SK-N-SH treated with all-trans-retinoic acid at 6 μM for 48 hours (cell line): ENCODE measurements at regions not wholly inside any gene's neighbourhood (a gene's known extent, or its start where the extent isn't known, plus 50 kb on each side); places are given as distances from the start of the nearest gene placed in this dataset.
"Not testable (repeated sequence)": the region's sequence is repeated elsewhere in the genome, so short reads cannot be mapped to it uniquely, and the experiment has no call there.

Experiments used
- ATAC-seq: fragments of 200-7000 bp; cut with Tn5 transposase; 3 replicates; pipeline ENCODE4 v1.9.1; 2020; ENCODE audit warnings: mild to moderate bottlenecking, moderate library complexity
- ARNTL ChIP-seq: fragments of 450-650 bp; formaldehyde crosslinking; IDR thresholded peaks from 2 replicates; pipeline ENCODE4 v1.5.0; 2020; ENCODE audit warnings: low read depth, mild to moderate bottlenecking, moderate library complexity, borderline replicate concordance
- BACH2 ChIP-seq: fragments of 250-450 bp; sonication (Bioruptor Pico); IDR thresholded peaks from 2 replicates; pipeline ENCODE4 v1.9.0; 2021; ENCODE audit warnings: mild to moderate bottlenecking, borderline replicate concordance
- CSDC2 ChIP-seq: fragments of 250-450 bp; sonication (Bioruptor Pico); IDR thresholded peaks from 2 replicates; pipeline ENCODE4 v1.5.0; 2020; ENCODE audit warnings: mild to moderate bottlenecking, moderate library complexity
- ESRRG ChIP-seq: fragments of 250-450 bp; sonication (Bioruptor Pico); IDR thresholded peaks from 2 replicates; pipeline ENCODE4 v1.6.1; 2021; ENCODE audit warnings: mild to moderate bottlenecking
- OSR1 ChIP-seq: fragments of 250-450 bp; sonication (Bioruptor Pico); IDR thresholded peaks from 2 replicates; pipeline ENCODE4 v1.8.0; 2022; ENCODE audit warnings: moderate library complexity, mild to moderate bottlenecking, inconsistent platforms
- PPARA ChIP-seq: fragments of 250-450 bp; sonication (Bioruptor Pico); IDR thresholded peaks from 2 replicates; pipeline ENCODE4 v1.5.0; 2020; ENCODE audit warnings: mild to moderate bottlenecking, borderline replicate concordance
- RARB ChIP-seq: fragments of 250-450 bp; sonication (Bioruptor Pico); IDR thresholded peaks from 2 replicates; pipeline ENCODE4 v1.8.0; 2021; ENCODE audit warnings: mild to moderate bottlenecking, moderate library complexity
- SNAI2 ChIP-seq: fragments of 250-450 bp; sonication (Bioruptor Pico); IDR thresholded peaks from 2 replicates; pipeline ENCODE4 v1.5.0; 2020; ENCODE audit warnings: mild to moderate bottlenecking, moderate library complexity
- TOX ChIP-seq: fragments of 250-450 bp; sonication (Bioruptor Pico); IDR thresholded peaks from 2 replicates; pipeline ENCODE4 v1.8.0; 2021; ENCODE audit warnings: mild to moderate bottlenecking, moderate library complexity, borderline replicate concordance
- ZC3H10 ChIP-seq: fragments of 250-450 bp; sonication (Bioruptor Pico); IDR thresholded peaks from 2 replicates; pipeline ENCODE4 v1.5.1; 2021; ENCODE audit warnings: mild to moderate bottlenecking, moderate library complexity
- ZFP3 ChIP-seq: fragments of 250-450 bp; sonication (Bioruptor Pico); IDR thresholded peaks from 2 replicates; pipeline ENCODE4 v1.5.0; 2020; ENCODE audit warnings: mild to moderate bottlenecking, moderate library complexity
- ZFP30 ChIP-seq: fragments of 450-650 bp; formaldehyde crosslinking; IDR thresholded peaks from 2 replicates; pipeline ENCODE4 v1.5.0; 2022; ENCODE audit warnings: mild to moderate bottlenecking, moderate library complexity
- ZNF565 ChIP-seq: fragments of 450-650 bp; formaldehyde crosslinking; conservative IDR thresholded peaks from 2 replicates; pipeline ENCODE4 v1.5.0; 2020; ENCODE audit warnings: low read depth, mild to moderate bottlenecking, moderate library complexity
- ZNF70 ChIP-seq: fragments of 450-650 bp; formaldehyde crosslinking; IDR thresholded peaks from 2 replicates; pipeline ENCODE4 v1.5.0; 2020; ENCODE audit warnings: mild to moderate bottlenecking, moderate library complexity
- ZNF8 ChIP-seq: fragments of 450-650 bp; formaldehyde crosslinking; IDR thresholded peaks from 2 replicates; pipeline ENCODE4 v1.5.0; 2020; ENCODE audit warnings: mild to moderate bottlenecking, moderate library complexity
- TF ChIP-seq, protein P1 (sequence below): fragments of 250-450 bp; sonication (Bioruptor Pico); IDR thresholded peaks from 2 replicates; pipeline ENCODE4 v1.8.0; 2021; ENCODE audit warnings: low read depth, mild to moderate bottlenecking, moderate library complexity, borderline replicate concordance
- TF ChIP-seq, protein P2 (sequence below): fragments of 250-450 bp; sonication (Bioruptor Pico); IDR thresholded peaks from 2 replicates; pipeline ENCODE4 v1.5.1; 2020; ENCODE audit warnings: low read depth, mild to moderate bottlenecking, moderate library complexity
- TF ChIP-seq, protein P3 (sequence below): fragments of 250-450 bp; sonication (Bioruptor Pico); IDR thresholded peaks from 2 replicates; pipeline ENCODE4 v1.5.1; 2021; ENCODE audit warnings: mild to moderate bottlenecking, moderate library complexity
- TF ChIP-seq, protein P4 (sequence below): fragments of 250-450 bp; sonication (Bioruptor Pico); IDR thresholded peaks from 2 replicates; pipeline ENCODE4 v1.8.0; 2020; ENCODE audit warnings: mild to moderate bottlenecking, moderate library complexity, borderline replicate concordance

DNA sequence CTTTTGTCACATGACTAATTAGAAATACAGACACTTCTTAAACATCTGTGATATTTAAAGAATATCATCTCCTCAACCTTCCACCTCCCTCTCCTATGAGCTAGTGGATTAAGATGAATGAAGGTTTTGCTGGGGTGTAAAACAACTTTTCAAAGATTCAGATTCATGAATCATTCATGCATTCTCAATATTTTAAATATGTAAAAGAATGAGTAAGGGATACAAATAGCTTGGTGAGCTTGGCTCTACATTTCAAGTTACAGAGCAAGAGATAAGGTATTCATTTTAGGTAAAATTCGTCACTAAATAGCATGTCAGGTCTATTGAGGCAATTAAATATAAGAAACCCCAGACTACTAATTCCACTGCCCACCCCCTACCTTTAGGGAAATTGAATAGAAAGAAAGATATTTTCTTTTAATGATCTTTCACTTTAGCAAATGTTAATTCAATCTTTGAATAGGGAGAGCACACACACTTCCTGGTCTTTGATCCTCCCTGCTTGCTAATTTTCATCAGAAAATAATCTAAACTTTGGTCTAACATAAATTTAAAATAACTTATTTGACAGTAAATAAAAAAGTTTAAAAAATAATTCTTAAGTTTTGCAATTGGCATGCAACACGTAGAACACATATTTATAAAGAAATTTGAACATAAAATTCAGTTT lies 486.9 kb upstream of the ITGA1 start:
- TF ChIP-seq ZFP30: no peak
- TF ChIP-seq TOX (CRISPR knock-in tag): no peak
- TF ChIP-seq CSDC2 (CRISPR knock-in tag): no peak
- no peak for TF ChIP-seq ARNTL (CRISPR knock-in tag)
- TF ChIP-seq RARB: no peak
- no peak for TF ChIP-seq BACH2 (CRISPR knock-in tag)
- no peak for TF ChIP-seq ZNF565
- TF ChIP-seq OSR1 (CRISPR knock-in tag): no peak
- TF ChIP-seq, protein P1, sequence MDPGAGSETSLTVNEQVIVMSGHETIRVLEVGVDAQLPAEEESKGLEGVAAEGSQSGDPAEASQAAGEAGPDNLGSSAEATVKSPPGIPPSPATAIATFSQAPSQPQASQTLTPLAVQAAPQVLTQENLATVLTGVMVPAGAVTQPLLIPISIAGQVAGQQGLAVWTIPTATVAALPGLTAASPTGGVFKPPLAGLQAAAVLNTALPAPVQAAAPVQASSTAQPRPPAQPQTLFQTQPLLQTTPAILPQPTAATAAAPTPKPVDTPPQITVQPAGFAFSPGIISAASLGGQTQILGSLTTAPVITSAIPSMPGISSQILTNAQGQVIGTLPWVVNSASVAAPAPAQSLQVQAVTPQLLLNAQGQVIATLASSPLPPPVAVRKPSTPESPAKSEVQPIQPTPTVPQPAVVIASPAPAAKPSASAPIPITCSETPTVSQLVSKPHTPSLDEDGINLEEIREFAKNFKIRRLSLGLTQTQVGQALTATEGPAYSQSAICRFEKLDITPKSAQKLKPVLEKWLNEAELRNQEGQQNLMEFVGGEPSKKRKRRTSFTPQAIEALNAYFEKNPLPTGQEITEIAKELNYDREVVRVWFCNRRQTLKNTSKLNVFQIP (CRISPR knock-in tag): no peak
- no peak for TF ChIP-seq ZNF8 (CRISPR knock-in tag)
- TF ChIP-seq, protein P2, sequence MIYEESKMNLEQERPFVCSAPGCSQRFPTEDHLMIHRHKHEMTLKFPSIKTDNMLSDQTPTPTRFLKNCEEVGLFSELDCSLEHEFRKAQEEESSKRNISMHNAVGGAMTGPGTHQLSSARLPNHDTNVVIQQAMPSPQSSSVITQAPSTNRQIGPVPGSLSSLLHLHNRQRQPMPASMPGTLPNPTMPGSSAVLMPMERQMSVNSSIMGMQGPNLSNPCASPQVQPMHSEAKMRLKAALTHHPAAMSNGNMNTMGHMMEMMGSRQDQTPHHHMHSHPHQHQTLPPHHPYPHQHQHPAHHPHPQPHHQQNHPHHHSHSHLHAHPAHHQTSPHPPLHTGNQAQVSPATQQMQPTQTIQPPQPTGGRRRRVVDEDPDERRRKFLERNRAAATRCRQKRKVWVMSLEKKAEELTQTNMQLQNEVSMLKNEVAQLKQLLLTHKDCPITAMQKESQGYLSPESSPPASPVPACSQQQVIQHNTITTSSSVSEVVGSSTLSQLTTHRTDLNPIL (CRISPR knock-in tag): no peak
- TF ChIP-seq ZNF70 (CRISPR knock-in tag): no peak
- no peak for TF ChIP-seq ZC3H10 (CRISPR knock-in tag)
- no peak for ATAC-seq

DNA sequence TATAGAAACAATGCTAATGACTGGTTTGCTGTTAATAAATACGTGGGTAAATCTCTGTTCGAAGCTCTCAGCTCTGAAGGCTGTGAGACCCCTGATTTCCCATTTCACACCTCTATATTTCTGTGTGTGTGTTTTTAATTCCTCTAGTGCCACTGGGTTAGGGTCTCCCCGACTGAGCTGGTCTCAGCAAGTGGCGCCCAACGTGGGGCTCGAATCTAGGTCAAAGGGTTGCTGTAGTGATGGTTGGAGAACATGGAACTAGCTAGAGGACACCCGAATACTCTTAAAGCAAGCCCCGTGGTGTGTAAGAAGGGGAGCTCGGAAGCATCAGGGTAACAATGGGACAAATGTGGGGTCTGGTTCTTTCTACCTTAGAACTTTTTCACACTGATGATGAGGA lies 482.9 kb upstream of the ITGA1 start:
- ATAC-seq: not testable (repeated sequence)

DNA sequence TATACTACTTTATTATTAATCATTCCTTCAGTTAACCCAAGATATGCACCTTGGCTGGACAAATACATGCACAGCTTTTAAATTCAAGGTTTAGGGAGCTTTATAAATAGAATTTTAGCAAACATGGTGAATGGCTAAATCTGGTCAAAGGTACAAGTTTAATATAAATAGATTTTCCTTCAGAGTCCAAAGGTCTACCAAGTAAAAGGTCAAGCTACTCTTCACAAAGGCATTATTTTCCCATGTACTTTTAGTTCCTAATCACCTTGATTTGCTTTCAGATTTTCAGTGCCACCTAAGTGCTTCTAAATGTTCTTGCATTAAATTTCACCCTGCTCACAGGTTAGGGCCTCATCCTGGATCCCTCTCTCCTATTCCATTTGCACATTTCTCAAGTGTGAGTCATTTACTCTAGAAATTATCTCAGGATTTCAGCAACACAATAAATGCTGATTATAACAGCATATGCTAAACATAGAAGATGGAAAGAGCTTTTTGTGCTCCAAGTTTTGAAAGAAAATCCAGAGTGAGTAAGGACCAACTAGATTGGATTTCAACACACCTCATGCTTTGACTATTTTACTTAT lies 459.4 kb upstream of the ITGA1 start:
- no peak for TF ChIP-seq OSR1 (CRISPR knock-in tag)
- TF ChIP-seq, protein P3, sequence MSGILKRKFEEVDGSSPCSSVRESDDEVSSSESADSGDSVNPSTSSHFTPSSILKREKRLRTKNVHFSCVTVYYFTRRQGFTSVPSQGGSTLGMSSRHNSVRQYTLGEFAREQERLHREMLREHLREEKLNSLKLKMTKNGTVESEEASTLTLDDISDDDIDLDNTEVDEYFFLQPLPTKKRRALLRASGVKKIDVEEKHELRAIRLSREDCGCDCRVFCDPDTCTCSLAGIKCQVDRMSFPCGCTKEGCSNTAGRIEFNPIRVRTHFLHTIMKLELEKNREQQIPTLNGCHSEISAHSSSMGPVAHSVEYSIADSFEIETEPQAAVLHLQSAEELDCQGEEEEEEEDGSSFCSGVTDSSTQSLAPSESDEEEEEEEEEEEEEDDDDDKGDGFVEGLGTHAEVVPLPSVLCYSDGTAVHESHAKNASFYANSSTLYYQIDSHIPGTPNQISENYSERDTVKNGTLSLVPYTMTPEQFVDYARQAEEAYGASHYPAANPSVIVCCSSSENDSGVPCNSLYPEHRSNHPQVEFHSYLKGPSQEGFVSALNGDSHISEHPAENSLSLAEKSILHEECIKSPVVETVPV: no peak
- TF ChIP-seq RARB: no peak
- TF ChIP-seq CSDC2 (CRISPR knock-in tag): no peak
- TF ChIP-seq ESRRG (CRISPR knock-in tag): no peak
- TF ChIP-seq TOX (CRISPR knock-in tag): no peak
- TF ChIP-seq, protein P4, sequence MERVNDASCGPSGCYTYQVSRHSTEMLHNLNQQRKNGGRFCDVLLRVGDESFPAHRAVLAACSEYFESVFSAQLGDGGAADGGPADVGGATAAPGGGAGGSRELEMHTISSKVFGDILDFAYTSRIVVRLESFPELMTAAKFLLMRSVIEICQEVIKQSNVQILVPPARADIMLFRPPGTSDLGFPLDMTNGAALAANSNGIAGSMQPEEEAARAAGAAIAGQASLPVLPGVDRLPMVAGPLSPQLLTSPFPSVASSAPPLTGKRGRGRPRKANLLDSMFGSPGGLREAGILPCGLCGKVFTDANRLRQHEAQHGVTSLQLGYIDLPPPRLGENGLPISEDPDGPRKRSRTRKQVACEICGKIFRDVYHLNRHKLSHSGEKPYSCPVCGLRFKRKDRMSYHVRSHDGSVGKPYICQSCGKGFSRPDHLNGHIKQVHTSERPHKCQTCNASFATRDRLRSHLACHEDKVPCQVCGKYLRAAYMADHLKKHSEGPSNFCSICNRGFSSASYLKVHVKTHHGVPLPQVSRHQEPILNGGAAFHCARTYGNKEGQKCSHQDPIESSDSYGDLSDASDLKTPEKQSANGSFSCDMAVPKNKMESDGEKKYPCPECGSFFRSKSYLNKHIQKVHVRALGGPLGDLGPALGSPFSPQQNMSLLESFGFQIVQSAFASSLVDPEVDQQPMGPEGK (CRISPR knock-in tag): no peak
- TF ChIP-seq, protein P1 (CRISPR knock-in tag): no peak
- no peak for TF ChIP-seq SNAI2 (CRISPR knock-in tag)
- no peak for TF ChIP-seq ZC3H10 (CRISPR knock-in tag)
- TF ChIP-seq BACH2 (CRISPR knock-in tag): no peak
- no peak for TF ChIP-seq ZFP3
- TF ChIP-seq ZFP30: no peak
- no peak for TF ChIP-seq ZNF70 (CRISPR knock-in tag)
- no peak for ATAC-seq

DNA sequence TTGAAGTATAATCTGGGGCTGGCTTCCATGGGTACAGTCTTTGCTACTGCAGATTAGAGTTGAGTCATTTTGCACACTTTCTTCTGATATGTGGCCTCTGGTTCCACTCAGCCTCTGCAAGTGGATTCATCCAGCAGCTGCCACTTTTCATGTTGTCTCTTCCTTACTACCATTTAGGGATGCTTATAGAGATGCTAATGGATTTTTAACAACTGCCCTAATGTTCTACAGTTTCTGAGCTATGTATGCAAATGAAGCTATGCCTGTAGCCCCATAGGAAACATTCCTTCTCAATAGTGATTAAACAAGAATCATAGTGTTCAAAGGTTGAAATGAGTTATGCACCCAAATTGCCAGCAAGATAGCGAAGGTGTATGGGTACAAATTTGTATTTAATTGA lies 456.0 kb upstream of the ITGA1 start:
- TF ChIP-seq, protein P4 (CRISPR knock-in tag): no peak
- no peak for TF ChIP-seq ZNF565
- no peak for TF ChIP-seq RARB
- TF ChIP-seq OSR1 (CRISPR knock-in tag): no peak
- no peak for TF ChIP-seq CSDC2 (CRISPR knock-in tag)
- no peak for TF ChIP-seq SNAI2 (CRISPR knock-in tag)
- TF ChIP-seq ZFP3: no peak
- no peak for TF ChIP-seq PPARA
- TF ChIP-seq, protein P3: no peak
- TF ChIP-seq, all 23 proteins: peak for 0
- ATAC-seq: no peak
